Lower leg skin (tissue), 3 donors: ENCODE measurements at regions not wholly inside any gene's neighbourhood (a gene's known extent, or its start where the extent isn't known, plus 50 kb on each side); places are given as distances from the start of the nearest gene placed in this dataset.

Experiments used
- CTCF ChIP-seq, 3 donors: fragments of 450-650 bp; IDR thresholded peaks; one replicate each; pipeline ENCODE4 v1.5.1; 2016; ENCODE audit warnings: antibody characterized with exemption in 3 of 3, mild to moderate bottlenecking in 3 of 3, moderate library complexity in 2 of 3
- POLR2A ChIP-seq, 2 donors: fragments of 450-650 bp; IDR thresholded peaks; one replicate each; pipeline ENCODE4 v1.6.1; 2016 to 2017; ENCODE audit warnings: antibody characterized with exemption in 2 of 2, mild to moderate bottlenecking in 1 of 2, moderate library complexity in 1 of 2

- TF ChIP-seq CTCF (IDR thresholded peaks at IDR 0.05) (no peak), POLR2A (IDR thresholded peaks at IDR 0.05) (no peak)
These were observed 154.8 kb upstream of the CDH5 start for GRCh38 chr16:66211651-66212050.
